Rectal smooth muscle tissue (tissue), 1 donor: ENCODE measurements at regions not wholly inside any gene's neighbourhood (a gene's known extent, or its start where the extent isn't known, plus 50 kb on each side); places are given as distances from the start of the nearest gene placed in this dataset.

Experiments
- H3K27ac ChIP-seq: one replicate; pipeline ENCODE4 v1.7.0; 2013; ENCODE audit warnings: low read depth, low read length, inconsistent platforms
- H3K27me3 ChIP-seq: one replicate; pipeline ENCODE4 v1.7.0; 2013; ENCODE audit warnings: low read length; ENCODE audit not compliant: control insufficient read depth, insufficient read depth
- H3K36me3 ChIP-seq: one replicate; pipeline ENCODE4 v1.7.0; 2013; ENCODE audit warnings: low read length; ENCODE audit not compliant: control insufficient read depth, insufficient read depth
- H3K4me1 ChIP-seq: one replicate; pipeline ENCODE4 v1.7.0; 2013; ENCODE audit warnings: low read length; ENCODE audit not compliant: control insufficient read depth, insufficient read depth
- H3K4me3 ChIP-seq: one replicate; pipeline ENCODE4 v1.7.0; 2013; ENCODE audit warnings: low read length
- H3K9ac ChIP-seq: one replicate; pipeline ENCODE4 v1.7.0; 2013; ENCODE audit warnings: low read length

- H3K27me3 ChIP-seq, result no peaks in the 10 kb centered on the region
- no peak overlapping the region for H3K9ac ChIP-seq
- H3K4me1 ChIP-seq, result no peaks in the 10 kb centered on the region
- no peak overlapping the region for H3K4me3 ChIP-seq
- H3K36me3 ChIP-seq, result no peaks in the 10 kb centered on the region
- H3K27ac ChIP-seq, result no peak overlapping the region
Measured at GRCh38 chr3:124246376-124246775, 254.5 kb upstream of the ROPN1 start.

GRCh38 chr3:124246949-124247348 is 255.0 kb upstream of the ROPN1 start:
- no peaks in the 10 kb centered on the region for H3K36me3 ChIP-seq
- no peak overlapping the region for H3K9ac ChIP-seq
- no peak overlapping the region for H3K27ac ChIP-seq
- no peak overlapping the region for H3K4me3 ChIP-seq
- no peaks in the 10 kb centered on the region for H3K27me3 ChIP-seq
- no peaks in the 10 kb centered on the region for H3K4me1 ChIP-seq

- H3K36me3 ChIP-seq, result no peaks in the 10 kb centered on the region
- H3K9ac ChIP-seq, result no peak overlapping the region
- no peak overlapping the region for H3K4me3 ChIP-seq
- H3K27me3 ChIP-seq, result no peaks in the 10 kb centered on the region
- H3K4me1 ChIP-seq, result no peaks in the 10 kb centered on the region
- H3K27ac ChIP-seq, result peak overlapping the region; percentile 51
Measured at GRCh38 chr3:124248471-124249028, 256.6 kb upstream of the ROPN1 start.

- no peaks in the 10 kb centered on the region for H3K36me3 ChIP-seq
- H3K4me1 ChIP-seq, result no peaks in the 10 kb centered on the region
- H3K27me3 ChIP-seq, result no peaks in the 10 kb centered on the region
- H3K27ac ChIP-seq, result peak overlapping the region; percentile 27
- H3K9ac ChIP-seq, result no peak overlapping the region
- no peak overlapping the region for H3K4me3 ChIP-seq
Measured at GRCh38 chr3:124249038-124249437, 257.1 kb upstream of the ROPN1 start.

GRCh38 chr3:124250053-124250452 is 258.1 kb upstream of the ROPN1 start:
- no peak overlapping the region for H3K9ac ChIP-seq
- H3K27ac ChIP-seq, result no peak overlapping the region
- H3K4me1 ChIP-seq, result no peaks in the 10 kb centered on the region
- no peaks in the 10 kb centered on the region for H3K27me3 ChIP-seq
- no peak overlapping the region for H3K4me3 ChIP-seq
- H3K36me3 ChIP-seq, result no peaks in the 10 kb centered on the region

GRCh38 chr3:124256156-124256555 is 264.2 kb upstream of the ROPN1 start:
- Histone ChIP-seq H3K4me1 (peaks cover 10% of the 10 kb centered on the region), H3K9ac (no peak overlapping the region), H3K27me3 (no peaks in the 10 kb centered on the region), H3K27ac (no peak overlapping the region), H3K36me3 (no peaks in the 10 kb centered on the region), H3K4me3 (no peak overlapping the region)

GRCh38 chr3:124256599-124256998 is 264.7 kb upstream of the ROPN1 start:
- no peak overlapping the region for H3K4me3 ChIP-seq
- H3K9ac ChIP-seq, result no peak overlapping the region
- no peaks in the 10 kb centered on the region for H3K36me3 ChIP-seq
- H3K27me3 ChIP-seq, result no peaks in the 10 kb centered on the region
- no peak overlapping the region for H3K27ac ChIP-seq
- H3K4me1 ChIP-seq, result peaks cover 10% of the 10 kb centered on the region

- H3K27me3 ChIP-seq, result no peaks in the 10 kb centered on the region
- peaks cover 10% of the 10 kb centered on the region for H3K4me1 ChIP-seq
- H3K27ac ChIP-seq, result no peak overlapping the region
- H3K4me3 ChIP-seq, result no peak overlapping the region
- H3K36me3 ChIP-seq, result no peaks in the 10 kb centered on the region
- H3K9ac ChIP-seq, result no peak overlapping the region
Measured at GRCh38 chr3:124257336-124257864, 265.5 kb upstream of the ROPN1 start.

GRCh38 chr3:124258057-124258500 is 266.2 kb upstream of the ROPN1 start:
- no peak overlapping the region for H3K27ac ChIP-seq
- H3K36me3 ChIP-seq, result no peaks in the 10 kb centered on the region
- H3K4me3 ChIP-seq, result no peak overlapping the region
- no peak overlapping the region for H3K9ac ChIP-seq
- H3K27me3 ChIP-seq, result no peaks in the 10 kb centered on the region
- H3K4me1 ChIP-seq, result peaks cover 10% of the 10 kb centered on the region

GRCh38 chr3:124260206-124260915 is 268.4 kb upstream of the ROPN1 start:
- H3K9ac ChIP-seq, result no peak overlapping the region
- H3K4me3 ChIP-seq, result no peak overlapping the region
- H3K27me3 ChIP-seq, result no peaks in the 10 kb centered on the region
- no peaks in the 10 kb centered on the region for H3K36me3 ChIP-seq
- peaks cover 10% of the 10 kb centered on the region for H3K4me1 ChIP-seq
- H3K27ac ChIP-seq, result peak overlapping the region; percentile 6

GRCh38 chr3:124261306-124261705 is 269.4 kb upstream of the ROPN1 start:
- Histone ChIP-seq H3K27me3 (no peaks in the 10 kb centered on the region), H3K4me1 (peaks cover 10% of the 10 kb centered on the region), H3K36me3 (no peaks in the 10 kb centered on the region), H3K27ac (no peak overlapping the region), H3K9ac (no peak overlapping the region), H3K4me3 (no peak overlapping the region)

- Histone ChIP-seq H3K4me1 (peaks cover 7% of the 10 kb centered on the region), H3K4me3 (no peak overlapping the region), H3K27ac (no peak overlapping the region), H3K36me3 (no peaks in the 10 kb centered on the region), H3K27me3 (no peaks in the 10 kb centered on the region), H3K9ac (no peak overlapping the region)
Measured at GRCh38 chr3:124263168-124263567, 271.2 kb upstream of the ROPN1 start.

- H3K27me3 ChIP-seq, result no peaks in the 10 kb centered on the region
- H3K4me1 ChIP-seq, result peaks cover 7% of the 10 kb centered on the region
- no peak overlapping the region for H3K27ac ChIP-seq
- no peaks in the 10 kb centered on the region for H3K36me3 ChIP-seq
- H3K9ac ChIP-seq, result no peak overlapping the region
- H3K4me3 ChIP-seq, result no peak overlapping the region
Measured at GRCh38 chr3:124264346-124264745, 272.4 kb upstream of the ROPN1 start.
